MM.1S (cell line): ENCODE measurements at regions not wholly inside any gene's neighbourhood (a gene's known extent, or its start where the extent isn't known, plus 50 kb on each side); places are given as distances from the start of the nearest gene placed in this dataset.

Experiments
- EZH2 ChIP-seq: fragments of 300-600 bp; sonication (generic); optimal IDR thresholded peaks from 2 replicates; pipeline ENCODE3; 2017; ENCODE audit warnings: low read depth, mild to moderate bottlenecking, antibody characterized with exemption, low read length, mixed read lengths
- TF ChIP-seq, protein P1 (sequence below): fragments of 300-600 bp; sonication (generic); IDR thresholded peaks from 2 replicates; pipeline ENCODE4 v1.5.1; 2016; ENCODE audit warnings: antibody characterized with exemption, low read length, mixed read lengths

DNA sequence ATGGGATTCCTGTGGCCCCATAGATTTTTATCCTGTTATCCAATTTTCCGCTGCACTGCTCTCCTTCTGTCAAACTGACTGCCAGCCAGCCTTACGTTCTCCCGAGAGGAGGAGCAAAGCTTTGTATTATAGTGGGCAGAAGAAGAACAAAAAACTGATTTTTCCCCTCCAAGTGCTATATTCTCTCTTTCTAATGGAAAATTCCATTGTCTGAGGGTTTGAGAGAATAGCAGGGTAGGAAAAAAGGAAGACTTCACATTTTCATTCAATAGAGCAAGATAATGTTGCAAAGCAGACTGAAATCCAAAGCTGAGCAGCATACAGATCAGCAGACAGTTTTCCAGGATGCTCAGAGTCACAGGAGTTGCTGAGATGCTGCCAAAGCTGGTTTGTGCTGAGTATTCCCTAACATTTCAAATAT, 238.0 kb downstream of the UBE2E3 start:
- TF ChIP-seq EZH2 = no peak
- TF ChIP-seq, protein P1, sequence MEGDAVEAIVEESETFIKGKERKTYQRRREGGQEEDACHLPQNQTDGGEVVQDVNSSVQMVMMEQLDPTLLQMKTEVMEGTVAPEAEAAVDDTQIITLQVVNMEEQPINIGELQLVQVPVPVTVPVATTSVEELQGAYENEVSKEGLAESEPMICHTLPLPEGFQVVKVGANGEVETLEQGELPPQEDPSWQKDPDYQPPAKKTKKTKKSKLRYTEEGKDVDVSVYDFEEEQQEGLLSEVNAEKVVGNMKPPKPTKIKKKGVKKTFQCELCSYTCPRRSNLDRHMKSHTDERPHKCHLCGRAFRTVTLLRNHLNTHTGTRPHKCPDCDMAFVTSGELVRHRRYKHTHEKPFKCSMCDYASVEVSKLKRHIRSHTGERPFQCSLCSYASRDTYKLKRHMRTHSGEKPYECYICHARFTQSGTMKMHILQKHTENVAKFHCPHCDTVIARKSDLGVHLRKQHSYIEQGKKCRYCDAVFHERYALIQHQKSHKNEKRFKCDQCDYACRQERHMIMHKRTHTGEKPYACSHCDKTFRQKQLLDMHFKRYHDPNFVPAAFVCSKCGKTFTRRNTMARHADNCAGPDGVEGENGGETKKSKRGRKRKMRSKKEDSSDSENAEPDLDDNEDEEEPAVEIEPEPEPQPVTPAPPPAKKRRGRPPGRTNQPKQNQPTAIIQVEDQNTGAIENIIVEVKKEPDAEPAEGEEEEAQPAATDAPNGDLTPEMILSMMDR = no peak
